ENCODE measurements at regions not wholly inside any gene's neighbourhood (a gene's known extent, or its start where the extent isn't known, plus 50 kb on each side); places are given as distances from the start of the nearest gene placed in this dataset.

DNA sequence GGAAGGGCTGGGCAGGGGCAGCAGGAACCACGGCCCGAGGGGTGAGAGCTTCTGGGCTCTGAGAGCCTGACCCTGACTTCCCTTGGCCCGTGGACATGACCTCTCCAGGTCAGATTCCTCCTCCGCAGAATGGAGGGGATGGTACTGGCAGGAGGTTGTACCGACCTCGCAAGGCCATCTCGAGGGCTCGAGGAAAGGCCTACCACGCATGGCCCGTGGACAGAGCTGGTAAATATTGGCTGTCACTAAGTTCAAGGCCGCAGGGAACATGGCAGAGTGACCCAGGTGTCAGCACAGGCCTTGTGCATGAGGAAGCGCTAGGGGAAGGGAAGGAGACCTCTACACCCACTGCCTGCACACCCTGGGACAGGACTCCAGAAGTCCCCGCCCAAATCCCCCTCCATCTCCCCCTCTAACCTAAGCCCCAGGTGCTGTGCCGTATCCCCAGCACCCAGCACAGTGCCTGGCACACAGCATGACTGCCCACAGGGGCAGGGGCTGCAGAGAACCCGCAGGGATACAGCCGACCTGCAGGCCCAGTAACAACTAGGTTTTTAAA lies 54.9 kb upstream of the PPP2R5C start:
- no peak for TF ChIP-seq POLR2AphosphoS5 (IDR thresholded peaks at IDR 0.05)
- TF ChIP-seq, protein P1, sequence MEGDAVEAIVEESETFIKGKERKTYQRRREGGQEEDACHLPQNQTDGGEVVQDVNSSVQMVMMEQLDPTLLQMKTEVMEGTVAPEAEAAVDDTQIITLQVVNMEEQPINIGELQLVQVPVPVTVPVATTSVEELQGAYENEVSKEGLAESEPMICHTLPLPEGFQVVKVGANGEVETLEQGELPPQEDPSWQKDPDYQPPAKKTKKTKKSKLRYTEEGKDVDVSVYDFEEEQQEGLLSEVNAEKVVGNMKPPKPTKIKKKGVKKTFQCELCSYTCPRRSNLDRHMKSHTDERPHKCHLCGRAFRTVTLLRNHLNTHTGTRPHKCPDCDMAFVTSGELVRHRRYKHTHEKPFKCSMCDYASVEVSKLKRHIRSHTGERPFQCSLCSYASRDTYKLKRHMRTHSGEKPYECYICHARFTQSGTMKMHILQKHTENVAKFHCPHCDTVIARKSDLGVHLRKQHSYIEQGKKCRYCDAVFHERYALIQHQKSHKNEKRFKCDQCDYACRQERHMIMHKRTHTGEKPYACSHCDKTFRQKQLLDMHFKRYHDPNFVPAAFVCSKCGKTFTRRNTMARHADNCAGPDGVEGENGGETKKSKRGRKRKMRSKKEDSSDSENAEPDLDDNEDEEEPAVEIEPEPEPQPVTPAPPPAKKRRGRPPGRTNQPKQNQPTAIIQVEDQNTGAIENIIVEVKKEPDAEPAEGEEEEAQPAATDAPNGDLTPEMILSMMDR (IDR thresholded peaks at IDR 0.05), result no peak
- no peak for TF ChIP-seq POLR2A (IDR thresholded peaks at IDR 0.05)

Measured in suprapubic skin (tissue), 4 donors.